Fibroblast of villous mesenchyme (primary cell): ENCODE measurements at regions not wholly inside any gene's neighbourhood (a gene's known extent, or its start where the extent isn't known, plus 50 kb on each side); places are given as distances from the start of the nearest gene placed in this dataset.
A peak's percentile ranks its signal among the peaks of the same experiment; 100 is the strongest.

Experiments
- DNase-seq: peaks from one replicate; pipeline ENCODE4 v3.0.0-alpha.2; 2010; ENCODE audit warnings: low read depth
- H3K4me3 ChIP-seq: 2 replicates; pipeline ENCODE4 v1.5.1; 2011; ENCODE audit warnings: low read depth, mild to moderate bottlenecking, low read length
- CTCF ChIP-seq: IDR thresholded peaks from 2 replicates; pipeline ENCODE4 v1.5.1; 2012; ENCODE audit warnings: low read depth, mild to moderate bottlenecking, low read length; ENCODE audit not compliant: insufficient read depth

GRCh38 chr18:74023220-74023619, 124.4 kb downstream of the FBXO15 start:
- no peak for TF ChIP-seq CTCF

GRCh38 chr18:74019864-74020263, 127.8 kb downstream of the FBXO15 start:
- TF ChIP-seq CTCF = no peak
- H3K4me3 ChIP-seq = no peak overlapping the region
- DNase-seq = no peak

More at GRCh38 chr18:74023220-74023619, 124.4 kb downstream of the FBXO15 start:
- H3K4me3 ChIP-seq = no peak overlapping the region
- no peak for DNase-seq

GRCh38 chr18:74013955-74014354, 133.7 kb downstream of the FBXO15 start:
- DNase-seq = peak; percentile 84
- TF ChIP-seq CTCF = no peak
- no peak overlapping the region for H3K4me3 ChIP-seq

DNA sequence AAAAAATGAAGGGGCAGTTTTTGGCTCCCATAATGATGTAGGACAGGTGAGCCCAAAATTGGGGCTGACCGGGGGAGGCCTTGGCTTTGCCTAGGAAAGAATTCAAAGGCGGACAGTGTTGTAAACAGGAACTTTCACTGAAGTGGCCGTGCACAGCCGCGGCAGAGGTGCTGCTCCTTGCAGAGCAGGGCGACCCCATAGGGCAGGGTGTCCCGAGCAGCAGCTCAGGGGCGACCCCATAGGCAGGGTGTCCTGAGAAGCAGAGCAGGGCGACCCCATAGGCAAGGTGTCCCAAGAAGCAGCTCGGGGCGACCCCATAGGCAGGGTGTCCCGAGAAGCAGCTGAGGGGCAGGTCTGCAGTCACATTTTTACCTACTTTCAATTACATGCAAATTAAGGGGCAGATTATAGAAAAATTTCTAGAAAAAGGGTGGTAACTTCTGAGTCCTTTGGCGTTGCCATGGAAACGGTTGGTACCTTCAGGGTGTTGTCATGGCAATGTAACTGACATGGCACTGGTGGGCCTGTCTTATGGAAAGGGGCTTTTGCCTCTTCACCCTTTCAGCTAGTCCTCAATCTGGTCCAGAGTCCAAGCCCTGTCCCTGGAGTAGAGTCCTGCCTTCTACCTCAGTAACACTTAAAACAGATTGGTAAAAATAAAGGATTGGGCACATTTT, 134.5 kb downstream of the FBXO15 start:
- H3K4me3 ChIP-seq = no peak overlapping the region
- TF ChIP-seq CTCF = no peak
- no peak for DNase-seq

GRCh38 chr18:74006143-74006542, 141.5 kb downstream of the FBXO15 start:
- no peak for DNase-seq
- H3K4me3 ChIP-seq = no peak overlapping the region
- no peak for TF ChIP-seq CTCF

DNA sequence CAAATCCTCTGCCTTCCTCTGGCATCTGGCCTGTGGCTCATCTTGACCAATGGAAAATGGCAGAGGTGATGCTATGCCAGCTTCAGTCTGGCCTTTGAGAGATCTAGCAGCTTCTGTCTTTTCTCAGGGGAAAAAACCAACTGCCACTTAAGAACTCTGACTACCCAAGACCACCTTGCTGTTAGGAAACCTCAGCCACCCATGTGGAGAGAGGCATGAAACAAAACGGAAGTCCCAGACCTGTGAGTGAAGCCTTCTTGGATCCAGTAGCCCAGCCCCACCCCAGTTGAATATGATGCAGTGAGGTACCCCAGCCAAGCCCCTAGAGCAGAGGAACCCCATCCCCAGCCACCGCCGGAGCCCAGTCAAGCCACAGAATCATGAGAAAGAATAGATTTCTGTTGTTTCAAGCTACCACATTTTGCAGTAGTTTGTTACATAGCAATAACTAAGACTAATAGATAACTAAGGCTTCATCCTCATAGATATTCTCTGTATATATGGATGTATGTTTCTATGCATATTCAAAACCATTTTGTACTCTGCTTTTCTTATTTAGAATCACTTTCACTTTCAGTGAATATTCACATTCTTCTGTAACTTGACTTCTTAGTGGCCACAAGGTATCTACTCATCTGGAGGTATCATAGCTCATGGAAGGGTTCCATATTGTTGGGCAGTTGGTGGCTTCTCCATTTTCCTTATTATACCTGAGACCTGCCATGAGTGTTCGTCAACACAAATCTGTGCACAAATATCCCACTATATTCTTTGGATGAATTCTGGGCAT, 142.1 kb downstream of the FBXO15 start:
- no peak for DNase-seq
- H3K4me3 ChIP-seq = no peak overlapping the region
- TF ChIP-seq CTCF = no peak
